Activated naive CD8-positive, alpha-beta T cell (primary cell): ENCODE measurements at regions not wholly inside any gene's neighbourhood (a gene's known extent, or its start where the extent isn't known, plus 50 kb on each side); places are given as distances from the start of the nearest gene placed in this dataset.
"Not testable (repeated sequence)": the region's sequence is repeated elsewhere in the genome, so short reads cannot be mapped to it uniquely, and the experiment has no call there.

Experiments used
- H3K27ac Mint-ChIP-seq: one replicate; pipeline ENCODE4 v1.8.0; 2021; ENCODE audit warnings: mixed read lengths
- H3K27me3 Mint-ChIP-seq: one replicate; pipeline ENCODE4 v1.8.0; 2021; ENCODE audit warnings: mixed read lengths
- H3K36me3 Mint-ChIP-seq: one replicate; pipeline ENCODE4 v1.8.0; 2021; ENCODE audit warnings: mixed read lengths
- H3K4me1 Mint-ChIP-seq: one replicate; pipeline ENCODE4 v1.8.0; 2021; ENCODE audit warnings: low read depth, mixed read lengths
- H3K4me3 Mint-ChIP-seq: one replicate; pipeline ENCODE4 v1.8.0; 2021; ENCODE audit warnings: mild to moderate bottlenecking, mixed read lengths
- H3K9me3 Mint-ChIP-seq: one replicate; pipeline ENCODE4 v1.8.0; 2021; ENCODE audit warnings: low read depth, mixed read lengths

DNA sequence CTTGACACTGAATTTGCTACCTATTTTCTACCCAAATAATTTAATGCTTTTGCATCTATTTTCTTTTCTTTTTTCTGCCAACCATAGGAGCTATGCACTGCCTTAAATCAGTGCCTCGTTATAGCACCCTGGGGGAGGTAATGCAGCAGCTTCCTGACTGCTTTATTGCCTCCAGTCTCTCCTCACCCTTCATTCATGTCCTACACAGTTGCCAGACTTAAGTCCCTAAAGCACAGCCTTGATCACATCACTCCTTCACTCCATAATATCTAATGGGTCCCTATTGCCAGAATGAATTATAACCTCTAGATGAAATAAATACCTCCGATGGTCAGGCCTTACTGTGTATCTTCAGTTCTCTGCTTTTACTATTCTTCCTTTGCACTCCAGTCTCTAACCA, 211.2 kb upstream of the GLRA1 start:
- H3K36me3 Mint-ChIP-seq, result no peaks in the 10 kb centered on the region
- no peak overlapping the region for H3K4me3 Mint-ChIP-seq
- no peaks in the 10 kb centered on the region for H3K27me3 Mint-ChIP-seq
- H3K27ac Mint-ChIP-seq, result no peak overlapping the region
- H3K9me3 Mint-ChIP-seq, result no peaks in the 10 kb centered on the region
- no peaks in the 10 kb centered on the region for H3K4me1 Mint-ChIP-seq

- no peak overlapping the region for H3K4me3 Mint-ChIP-seq
- H3K9me3 Mint-ChIP-seq, result no peaks in the 10 kb centered on the region
Observed at GRCh38 chr5:152125661-152126205, 201.1 kb upstream of the GLRA1 start.

DNA sequence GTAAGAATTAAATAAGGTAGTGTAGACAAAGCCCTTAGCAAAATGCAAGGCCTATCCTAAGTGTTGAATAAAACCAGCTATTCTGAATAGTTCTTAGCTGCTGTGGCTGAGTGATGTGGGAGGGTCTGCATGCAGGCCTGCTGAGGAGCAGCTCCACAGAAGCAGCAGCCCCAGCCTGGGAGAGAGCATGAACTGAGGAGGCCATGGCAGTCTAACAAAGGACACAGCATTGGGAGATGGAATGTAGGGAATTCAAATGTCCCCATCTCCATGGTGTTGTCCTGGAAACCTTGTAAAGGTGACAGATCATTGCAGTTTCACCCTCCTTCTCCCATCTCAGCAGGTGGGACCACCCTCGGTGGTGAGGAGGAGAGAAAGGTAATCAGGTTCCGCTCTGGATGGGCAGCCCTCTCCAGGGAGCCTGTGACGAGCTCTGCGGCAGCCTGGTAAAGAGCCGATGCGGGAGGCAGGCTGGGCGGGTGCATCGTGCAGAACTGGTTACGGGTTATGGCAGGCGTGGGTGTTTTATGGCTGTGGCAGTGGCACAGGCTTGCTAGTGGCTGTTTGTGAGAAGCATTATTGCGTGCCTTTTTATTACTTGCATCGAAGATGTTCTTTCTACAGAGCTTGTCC, 199.9 kb upstream of the GLRA1 start:
- no peak overlapping the region for H3K4me3 Mint-ChIP-seq
- no peaks in the 10 kb centered on the region for H3K36me3 Mint-ChIP-seq
- H3K9me3 Mint-ChIP-seq, result no peaks in the 10 kb centered on the region
- no peaks in the 10 kb centered on the region for H3K4me1 Mint-ChIP-seq
- no peak overlapping the region for H3K27ac Mint-ChIP-seq
- H3K27me3 Mint-ChIP-seq, result peaks cover 1% of the 10 kb centered on the region

More at GRCh38 chr5:152125661-152126205, 201.1 kb upstream of the GLRA1 start:
- no peaks in the 10 kb centered on the region for H3K27me3 Mint-ChIP-seq
- H3K36me3 Mint-ChIP-seq, result no peaks in the 10 kb centered on the region
- no peak overlapping the region for H3K27ac Mint-ChIP-seq
- no peaks in the 10 kb centered on the region for H3K4me1 Mint-ChIP-seq

DNA sequence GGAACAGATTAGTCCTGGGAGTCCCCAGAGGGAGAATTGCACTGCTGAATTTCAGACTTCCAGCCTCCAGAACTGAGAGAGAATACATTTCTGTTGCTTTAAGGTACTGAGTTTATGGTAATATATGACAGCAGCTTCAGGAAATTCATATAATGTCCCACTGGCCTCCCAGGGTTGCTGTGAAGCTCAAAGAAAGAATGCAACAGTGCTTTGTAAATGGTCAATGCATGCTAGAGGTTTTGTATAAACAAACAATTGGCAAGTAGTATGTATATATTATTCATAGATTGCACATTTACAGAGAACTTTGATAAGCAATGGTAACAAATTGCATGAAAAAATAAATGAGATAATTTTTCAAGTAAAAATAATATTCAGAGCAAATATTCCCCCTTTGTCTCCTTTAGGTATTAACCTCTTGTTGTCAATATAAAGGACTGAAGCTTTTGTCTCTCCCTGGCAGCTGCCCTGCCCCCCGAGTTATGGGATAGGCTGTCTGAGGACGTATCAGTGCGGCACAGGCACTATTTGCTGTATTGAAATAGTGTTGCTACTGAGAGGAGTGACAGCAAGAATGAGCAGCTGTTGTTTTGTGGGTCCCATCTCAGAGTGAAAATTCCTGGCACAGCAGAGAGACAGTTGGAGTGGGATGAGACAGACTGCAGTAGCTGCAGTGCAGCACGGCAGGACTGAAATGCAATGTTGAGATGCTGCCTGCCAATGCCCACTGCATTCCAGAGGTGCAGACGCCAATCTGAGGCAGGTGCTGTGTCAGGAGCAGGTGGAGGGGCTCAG, 194.2 kb upstream of the GLRA1 start:
- no peaks in the 10 kb centered on the region for H3K9me3 Mint-ChIP-seq
- peaks cover 1% of the 10 kb centered on the region for H3K27me3 Mint-ChIP-seq
- peaks cover 5% of the 10 kb centered on the region for H3K36me3 Mint-ChIP-seq
- no peak overlapping the region for H3K27ac Mint-ChIP-seq
- no peak overlapping the region for H3K4me3 Mint-ChIP-seq
- H3K4me1 Mint-ChIP-seq, result no peaks in the 10 kb centered on the region

DNA sequence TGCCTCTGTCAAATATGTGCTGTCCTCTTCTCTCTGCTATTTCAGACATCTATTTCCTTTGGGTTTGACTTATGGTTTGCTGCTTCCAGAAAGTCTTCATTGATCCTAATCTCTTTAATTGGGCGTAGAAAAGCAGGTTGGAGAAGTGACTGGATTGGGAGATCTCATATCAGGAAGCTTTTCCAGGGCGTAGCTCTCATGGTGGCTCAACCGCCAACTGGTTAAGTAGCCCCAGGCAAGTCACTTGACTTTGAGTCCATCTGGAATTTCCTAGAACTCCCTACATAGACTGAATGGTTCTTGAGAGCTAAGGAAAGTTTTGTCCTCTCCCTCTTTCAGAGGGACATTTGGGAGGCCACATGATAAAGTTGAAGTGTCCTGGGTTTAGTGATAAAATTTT, 192.3 kb upstream of the GLRA1 start:
- Mint-ChIP-seq H3K9me3 (no peaks in the 10 kb centered on the region), H3K4me3 (no peak overlapping the region), H3K27me3 (peaks cover 1% of the 10 kb centered on the region), H3K27ac (no peak overlapping the region), H3K36me3 (peaks cover 5% of the 10 kb centered on the region), H3K4me1 (peaks cover 6% of the 10 kb centered on the region)

DNA sequence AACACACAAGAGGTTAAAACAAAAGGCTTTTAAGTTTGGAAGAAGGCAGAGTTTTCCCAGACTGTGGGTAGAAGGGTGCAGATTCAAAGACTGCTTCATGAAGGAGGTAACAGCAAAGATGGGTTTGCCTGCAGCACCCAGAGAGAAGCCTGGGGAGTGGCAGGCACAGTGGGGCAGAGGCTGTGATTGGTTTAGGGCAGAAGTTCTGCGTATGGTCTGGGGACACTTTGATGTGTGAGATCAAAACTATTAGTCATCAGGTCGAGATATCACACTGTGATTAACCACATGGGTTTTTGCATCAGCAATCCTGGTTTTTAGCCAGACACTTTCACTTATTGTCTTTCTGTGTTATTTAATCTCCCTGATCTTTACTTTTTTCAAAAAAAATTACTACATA, 188.8 kb upstream of the GLRA1 start:
- Mint-ChIP-seq H3K4me3 (no peak overlapping the region), H3K27ac (no peak overlapping the region), H3K9me3 (no peaks in the 10 kb centered on the region), H3K4me1 (peaks cover 6% of the 10 kb centered on the region), H3K36me3 (peaks cover 7% of the 10 kb centered on the region), H3K27me3 (no peaks in the 10 kb centered on the region)

DNA sequence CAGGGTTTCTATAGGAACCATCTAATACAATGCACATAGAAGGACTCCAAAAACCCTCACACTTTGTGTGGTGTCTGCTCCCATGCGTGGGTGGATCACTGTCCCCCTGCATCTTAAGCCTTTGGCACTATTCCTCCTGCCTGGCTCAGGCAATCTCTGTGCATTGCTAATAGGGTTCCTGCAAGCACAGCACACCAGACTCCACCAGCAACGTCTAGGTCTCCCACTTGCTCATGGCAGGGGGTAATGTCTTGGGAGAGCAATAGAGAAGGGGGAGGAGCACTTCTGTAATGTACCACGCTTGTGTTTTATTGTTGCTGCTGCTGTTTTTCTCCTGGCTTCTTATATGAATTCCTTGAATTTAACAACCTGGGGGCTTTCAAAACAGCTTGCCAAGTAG, 182.6 kb upstream of the GLRA1 start:
- Mint-ChIP-seq H3K27ac (no peak overlapping the region), H3K4me3 (no peak overlapping the region), H3K9me3 (peaks cover 7% of the 10 kb centered on the region), H3K27me3 (no peaks in the 10 kb centered on the region), H3K36me3 (peaks cover 4% of the 10 kb centered on the region), H3K4me1 (no peaks in the 10 kb centered on the region)

GRCh38 chr5:152106571-152106970, 181.9 kb upstream of the GLRA1 start:
- Mint-ChIP-seq H3K4me1 (no peaks in the 10 kb centered on the region), H3K27me3 (no peaks in the 10 kb centered on the region), H3K27ac (no peak overlapping the region), H3K4me3 (no peak overlapping the region), H3K9me3 (peaks cover 9% of the 10 kb centered on the region), H3K36me3 (peaks cover 4% of the 10 kb centered on the region)

DNA sequence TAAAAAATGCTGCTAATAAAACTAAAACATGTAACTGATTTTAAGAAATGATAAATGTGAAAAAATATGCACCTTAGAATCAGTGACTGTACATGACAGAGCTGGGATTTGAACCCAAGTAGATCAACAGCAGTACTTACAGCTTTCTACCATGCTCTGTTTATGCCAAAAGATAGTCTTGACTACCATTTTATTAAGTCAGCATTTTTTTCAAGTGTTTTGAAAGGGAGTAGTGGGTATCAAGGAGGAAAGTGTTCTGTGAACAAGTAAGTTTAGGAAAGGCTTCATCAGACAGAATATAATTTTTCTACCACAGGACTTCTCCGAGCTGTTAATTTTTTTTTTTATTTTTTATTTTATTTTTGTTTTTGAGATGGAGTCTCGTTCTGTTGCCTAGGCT, 180.4 kb upstream of the GLRA1 start:
- Mint-ChIP-seq H3K4me3 (no peak overlapping the region), H3K9me3 (peaks cover 9% of the 10 kb centered on the region), H3K36me3 (peaks cover 4% of the 10 kb centered on the region), H3K27ac (no peak overlapping the region), H3K27me3 (no peaks in the 10 kb centered on the region), H3K4me1 (no peaks in the 10 kb centered on the region)

GRCh38 chr5:152104211-152104610, 179.6 kb upstream of the GLRA1 start:
- peaks cover 9% of the 10 kb centered on the region for H3K9me3 Mint-ChIP-seq
- no peak overlapping the region for H3K27ac Mint-ChIP-seq
- H3K4me1 Mint-ChIP-seq, result no peaks in the 10 kb centered on the region
- H3K36me3 Mint-ChIP-seq, result peaks cover 4% of the 10 kb centered on the region
- H3K27me3 Mint-ChIP-seq, result no peaks in the 10 kb centered on the region
- no peak overlapping the region for H3K4me3 Mint-ChIP-seq

DNA sequence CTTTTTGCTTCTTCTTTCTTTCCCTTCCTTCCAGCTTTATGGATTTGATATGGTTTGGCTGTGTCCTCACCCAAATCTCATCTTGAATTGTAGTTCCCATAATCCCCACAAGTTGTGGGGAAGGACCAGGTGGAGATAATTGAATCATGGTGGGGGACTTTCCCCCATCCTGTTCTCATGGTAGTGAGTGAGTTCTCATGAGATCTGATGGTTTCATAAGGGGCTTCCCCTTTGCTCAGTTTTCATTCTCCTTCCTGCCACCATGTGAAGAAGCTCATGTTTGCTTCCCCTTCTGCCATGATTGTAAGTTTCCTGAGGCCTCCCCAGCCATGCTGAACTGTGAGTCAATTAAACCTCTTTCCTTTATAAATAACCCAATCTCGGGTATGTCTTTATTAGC, 178.3 kb upstream of the GLRA1 start:
- not testable (repeated sequence) for H3K4me1 Mint-ChIP-seq, H3K27ac Mint-ChIP-seq, H3K27me3 Mint-ChIP-seq, H3K4me3 Mint-ChIP-seq, H3K9me3 Mint-ChIP-seq, H3K36me3 Mint-ChIP-seq

DNA sequence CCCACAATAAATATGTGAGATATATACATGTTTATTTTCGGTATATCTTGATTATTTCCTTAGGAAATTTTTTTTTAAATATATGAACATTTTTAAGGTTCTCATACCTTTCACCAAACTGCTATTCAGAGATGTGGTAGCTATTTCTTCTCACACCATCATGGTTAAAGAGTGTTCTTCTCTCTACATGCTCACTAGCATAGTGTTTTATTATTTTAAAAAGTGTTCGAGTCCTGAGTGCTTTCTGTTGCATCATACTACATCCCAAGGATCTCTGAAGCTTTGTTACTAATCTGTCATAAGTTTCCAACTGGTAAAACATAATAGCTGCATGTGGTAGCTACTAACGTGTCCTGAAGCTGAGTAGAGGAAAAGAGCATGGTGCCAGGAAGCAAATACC, 177.4 kb upstream of the GLRA1 start:
- peaks cover 5% of the 10 kb centered on the region for H3K4me1 Mint-ChIP-seq
- peaks cover 9% of the 10 kb centered on the region for H3K9me3 Mint-ChIP-seq
- no peak overlapping the region for H3K4me3 Mint-ChIP-seq
- H3K36me3 Mint-ChIP-seq, result peaks cover 2% of the 10 kb centered on the region
- H3K27me3 Mint-ChIP-seq, result no peaks in the 10 kb centered on the region
- no peak overlapping the region for H3K27ac Mint-ChIP-seq

GRCh38 chr5:152100462-152100861, 175.8 kb upstream of the GLRA1 start:
- peaks cover 2% of the 10 kb centered on the region for H3K36me3 Mint-ChIP-seq
- no peaks in the 10 kb centered on the region for H3K27me3 Mint-ChIP-seq
- peaks cover 6% of the 10 kb centered on the region for H3K4me1 Mint-ChIP-seq
- peaks cover 9% of the 10 kb centered on the region for H3K9me3 Mint-ChIP-seq
- H3K4me3 Mint-ChIP-seq, result no peak overlapping the region
- no peak overlapping the region for H3K27ac Mint-ChIP-seq

- peaks cover 6% of the 10 kb centered on the region for H3K4me1 Mint-ChIP-seq
- H3K27me3 Mint-ChIP-seq, result no peaks in the 10 kb centered on the region
- H3K4me3 Mint-ChIP-seq, result no peak overlapping the region
- H3K36me3 Mint-ChIP-seq, result peaks cover 2% of the 10 kb centered on the region
- no peak overlapping the region for H3K27ac Mint-ChIP-seq
- peaks cover under 1% of the 10 kb centered on the region for H3K9me3 Mint-ChIP-seq
Observed at GRCh38 chr5:152097128-152097527, 172.5 kb upstream of the GLRA1 start.

DNA sequence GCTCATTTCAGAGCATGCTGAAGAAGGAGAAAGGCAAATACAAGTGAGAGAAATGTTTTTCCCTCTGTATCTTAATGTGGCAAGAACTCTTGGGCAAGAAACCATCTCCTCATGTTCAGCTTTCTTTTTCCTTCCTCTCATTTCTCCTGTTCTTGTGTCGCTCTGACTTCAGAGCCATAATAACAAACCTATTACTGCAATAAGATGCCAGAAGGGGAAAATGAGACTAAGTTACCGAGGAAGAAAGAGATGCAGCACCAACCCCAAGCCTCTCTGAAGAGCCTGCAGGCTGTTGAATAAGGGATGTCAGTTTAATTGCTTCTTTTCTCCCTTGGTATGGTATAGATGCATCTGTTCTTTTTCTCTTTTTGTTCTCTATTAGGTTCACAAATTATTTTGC, 170.1 kb upstream of the GLRA1 start:
- Mint-ChIP-seq H3K27me3 (no peaks in the 10 kb centered on the region), H3K4me3 (no peak overlapping the region), H3K9me3 (no peaks in the 10 kb centered on the region), H3K27ac (no peak overlapping the region), H3K4me1 (peaks cover 6% of the 10 kb centered on the region), H3K36me3 (peaks cover 2% of the 10 kb centered on the region)
